Loucy (cell line): ENCODE measurements at regions not wholly inside any gene's neighbourhood (a gene's known extent, or its start where the extent isn't known, plus 50 kb on each side); places are given as distances from the start of the nearest gene placed in this dataset.

Experiments used
- H2AFZ ChIP-seq: fragments of 200-600 bp; sonication (generic); 2 replicates; pipeline ENCODE4 v1.6.0; 2016; ENCODE audit warnings: antibody characterized with exemption, mild to moderate bottlenecking, low read length, moderate library complexity
- H3F3A ChIP-seq: fragments of 200-600 bp; 2 replicates; pipeline ENCODE4 v1.6.0; 2016; ENCODE audit warnings: antibody characterized with exemption, low read depth, mild to moderate bottlenecking
- H3K27me3 ChIP-seq: fragments of 200-600 bp; sonication (generic); 2 replicates; pipeline ENCODE4 v1.6.1; 2014; ENCODE audit warnings: low read length, mild to moderate bottlenecking; ENCODE audit not compliant: insufficient read depth, poor library complexity, severe bottlenecking
- H3K36me3 ChIP-seq: fragments of 200-600 bp; sonication (generic); 2 replicates; pipeline ENCODE4 v1.6.1; 2016; ENCODE audit warnings: low read length; ENCODE audit not compliant: insufficient read depth
- H3K4me1 ChIP-seq: fragments of 200-600 bp; sonication (generic); 2 replicates; pipeline ENCODE4 v1.5.1; 2014; ENCODE audit warnings: low read length, mild to moderate bottlenecking; ENCODE audit not compliant: insufficient read depth, poor library complexity, severe bottlenecking
- H3K4me2 ChIP-seq: fragments of 200-600 bp; sonication (generic); 2 replicates; pipeline ENCODE4 v1.6.0; 2014; ENCODE audit warnings: antibody characterized with exemption, low read length, low read depth, mild to moderate bottlenecking; ENCODE audit not compliant: poor library complexity, severe bottlenecking
- H3K4me3 ChIP-seq: fragments of 200-600 bp; sonication (generic); 2 replicates; pipeline ENCODE4 v1.5.1; 2014; ENCODE audit warnings: low read length, mild to moderate bottlenecking, mixed read lengths; ENCODE audit not compliant: poor library complexity, severe bottlenecking
- H3K79me2 ChIP-seq: fragments of 200-600 bp; sonication (generic); 2 replicates; pipeline ENCODE4 v1.6.1; 2014; ENCODE audit warnings: low read length; ENCODE audit not compliant: insufficient read depth
- H3K9ac ChIP-seq: fragments of 200-600 bp; sonication (generic); 2 replicates; pipeline ENCODE4 v1.6.0; 2014; ENCODE audit warnings: mild to moderate bottlenecking, low read depth, low read length, moderate library complexity; ENCODE audit not compliant: poor library complexity, severe bottlenecking
- H3K9me2 ChIP-seq: fragments of 200-600 bp; sonication (generic); replicated peaks from 2 replicates; pipeline ENCODE4 v1.6.1; 2016; ENCODE audit warnings: low read depth, low read length, mixed read lengths
- H3K9me3 ChIP-seq: fragments of 200-600 bp; sonication (generic); 2 replicates; pipeline ENCODE4 v1.6.1; 2014; ENCODE audit warnings: mild to moderate bottlenecking, antibody characterized with exemption, low read length, low read depth; ENCODE audit not compliant: insufficient read depth
- H4K20me1 ChIP-seq: fragments of 200-600 bp; sonication (generic); 2 replicates; pipeline ENCODE4 v1.6.0; 2014; ENCODE audit warnings: antibody characterized with exemption, low read length, mild to moderate bottlenecking; ENCODE audit not compliant: insufficient read depth, poor library complexity, severe bottlenecking
- CTCF ChIP-seq: fragments of 200-600 bp; sonication (generic); conservative IDR thresholded peaks from 2 replicates; pipeline ENCODE4 v1.5.1; 2014; ENCODE audit warnings: mild to moderate bottlenecking, antibody characterized with exemption, low read length
- EZH2phosphoT487 ChIP-seq: fragments of 200-600 bp; IDR thresholded peaks from 2 replicates; pipeline ENCODE4 v1.6.1; 2018; ENCODE audit warnings: antibody characterized with exemption, mild to moderate bottlenecking, moderate library complexity, borderline replicate concordance

DNA sequence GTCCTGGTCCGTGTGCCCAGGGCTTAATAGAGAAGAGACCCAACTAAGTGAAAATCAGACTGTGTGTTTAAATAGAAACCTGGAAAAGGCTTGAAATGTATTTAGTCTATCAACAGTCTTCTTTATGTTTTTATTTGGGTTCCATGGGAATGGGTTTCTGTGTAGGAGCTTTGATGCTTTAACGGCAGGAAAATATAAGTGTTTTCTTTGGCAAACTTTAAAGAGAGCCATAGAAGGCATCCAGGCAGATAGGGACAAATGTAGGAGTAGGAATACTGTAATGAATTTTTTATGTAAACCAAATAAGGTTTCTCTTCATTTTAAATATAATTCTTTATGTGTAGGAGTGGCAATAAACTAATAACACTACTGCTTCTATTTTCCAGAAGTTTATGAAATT lies 989.0 kb downstream of the GATA3 start:
- Histone ChIP-seq H3K79me2 (no peaks in the 10 kb centered on the region), H3K36me3 (no peaks in the 10 kb centered on the region), H3K4me3 (no peak overlapping the region), H3K4me1 (no peaks in the 10 kb centered on the region), H3K4me2 (no peak overlapping the region), H3K27me3 (no peaks in the 10 kb centered on the region), H3F3A (no peaks in the 10 kb centered on the region), H3K9me3 (no peaks in the 10 kb centered on the region), H2AFZ (no peak overlapping the region), H4K20me1 (no peaks in the 10 kb centered on the region), H3K9ac (no peak overlapping the region), H3K9me2 (no peaks in the 10 kb centered on the region; the same call in 1 of the 2 replicates)
- TF ChIP-seq CTCF = no peak
- TF ChIP-seq EZH2phosphoT487 = no peak

- Histone ChIP-seq H3K27me3 (no peaks in the 10 kb centered on the region), H3K9me3 (no peaks in the 10 kb centered on the region), H3K79me2 (no peaks in the 10 kb centered on the region), H3K4me1 (no peaks in the 10 kb centered on the region), H3K4me2 (no peak overlapping the region), H3K4me3 (no peak overlapping the region), H4K20me1 (no peaks in the 10 kb centered on the region), H3K36me3 (no peaks in the 10 kb centered on the region), H2AFZ (no peak overlapping the region), H3F3A (no peaks in the 10 kb centered on the region), H3K9me2 (no peaks in the 10 kb centered on the region; the same call in 1 of the 2 replicates), H3K9ac (no peak overlapping the region)
- TF ChIP-seq EZH2phosphoT487 (no peak), CTCF (no peak)
Observed at GRCh38 chr10:9045311-9045710, 990.8 kb downstream of the GATA3 start.

DNA sequence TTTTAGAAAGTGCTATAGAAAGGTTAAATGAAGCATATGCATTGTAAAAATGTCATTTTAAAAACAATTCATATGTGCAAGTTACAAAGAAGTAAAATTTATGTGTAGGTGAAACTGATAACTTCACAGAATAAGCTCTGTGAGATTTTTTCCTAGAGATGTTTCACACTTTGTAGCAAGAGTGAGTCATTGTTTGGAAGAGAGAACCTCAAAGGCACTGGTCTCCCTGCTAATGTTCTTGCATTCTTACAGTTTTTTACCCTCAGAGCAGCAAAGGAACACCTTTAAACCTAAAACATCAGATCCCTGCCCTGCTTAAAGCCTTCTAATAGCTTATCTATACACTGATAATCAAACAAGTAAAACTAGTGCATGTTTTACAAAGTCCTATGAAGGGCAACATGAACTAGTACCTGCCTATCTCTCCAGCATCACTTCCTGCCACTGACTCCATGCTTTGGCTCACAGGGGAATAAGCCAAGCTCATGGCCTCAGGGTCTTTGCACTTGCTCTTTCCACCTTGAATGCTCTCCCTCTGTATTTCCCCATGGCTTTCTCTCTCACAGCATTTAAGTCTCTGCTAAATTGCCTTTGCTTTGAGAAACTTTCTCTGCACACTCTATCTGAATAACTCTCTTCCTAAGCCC lies 997.0 kb downstream of the GATA3 start:
- Histone ChIP-seq H4K20me1 (no peaks in the 10 kb centered on the region), H3K4me3 (no peak overlapping the region), H3K79me2 (no peaks in the 10 kb centered on the region), H3K9me3 (no peaks in the 10 kb centered on the region), H3F3A (no peaks in the 10 kb centered on the region), H3K9me2 (0 out of 2 replicates have a peak, but pooled peaks cover 4% of the 10 kb centered on the region), H3K4me2 (no peak overlapping the region), H3K36me3 (no peaks in the 10 kb centered on the region), H3K4me1 (no peaks in the 10 kb centered on the region), H3K27me3 (no peaks in the 10 kb centered on the region), H2AFZ (no peak overlapping the region), H3K9ac (no peak overlapping the region)
- TF ChIP-seq CTCF = no peak
- TF ChIP-seq EZH2phosphoT487 = no peak
